HEK293T (cell line): ENCODE measurements at regions not wholly inside any gene's neighbourhood (a gene's known extent, or its start where the extent isn't known, plus 50 kb on each side); places are given as distances from the start of the nearest gene placed in this dataset.

ENCODE experiments used
- ELF4 ChIP-seq: fragments of 450-650 bp; IDR thresholded peaks from 2 replicates; pipeline ENCODE4 v1.6.1; 2017; ENCODE audit warnings: antibody characterized with exemption
- FOXA1 ChIP-seq: fragments of 450-650 bp; IDR thresholded peaks from 2 replicates; pipeline ENCODE4 v1.6.1; 2016; ENCODE audit warnings: mild to moderate bottlenecking
- FOXM1 ChIP-seq: fragments of 450-650 bp; IDR thresholded peaks from 2 replicates; pipeline ENCODE4 v1.6.1; 2017; ENCODE audit warnings: mild to moderate bottlenecking, borderline replicate concordance
- LEF1 ChIP-seq: fragments of 450-650 bp; IDR thresholded peaks from 2 replicates; pipeline ENCODE4 v1.6.1; 2017; ENCODE audit warnings: mild to moderate bottlenecking, borderline replicate concordance
- NFRKB ChIP-seq: fragments of 450-650 bp; IDR thresholded peaks from 2 replicates; pipeline ENCODE4 v1.6.1; 2016; ENCODE audit warnings: mild to moderate bottlenecking, moderate library complexity
- SP1 ChIP-seq: fragments of 450-650 bp; IDR thresholded peaks from 2 replicates; pipeline ENCODE4 v1.6.1; 2017
- SUZ12 ChIP-seq: fragments of 450-650 bp; IDR thresholded peaks from 2 replicates; pipeline ENCODE4 v1.6.1; 2016; ENCODE audit warnings: mild to moderate bottlenecking
- TARDBP ChIP-seq: fragments of 450-650 bp; IDR thresholded peaks from 2 replicates; pipeline ENCODE4 v1.6.1; 2016
- ZNF384 ChIP-seq: fragments of 450-650 bp; IDR thresholded peaks from 2 replicates; pipeline ENCODE4 v1.6.1; 2016
- TF ChIP-seq, protein P1 (sequence below): fragments of 450-650 bp; IDR thresholded peaks from 2 replicates; pipeline ENCODE4 v1.6.1; 2016

DNA sequence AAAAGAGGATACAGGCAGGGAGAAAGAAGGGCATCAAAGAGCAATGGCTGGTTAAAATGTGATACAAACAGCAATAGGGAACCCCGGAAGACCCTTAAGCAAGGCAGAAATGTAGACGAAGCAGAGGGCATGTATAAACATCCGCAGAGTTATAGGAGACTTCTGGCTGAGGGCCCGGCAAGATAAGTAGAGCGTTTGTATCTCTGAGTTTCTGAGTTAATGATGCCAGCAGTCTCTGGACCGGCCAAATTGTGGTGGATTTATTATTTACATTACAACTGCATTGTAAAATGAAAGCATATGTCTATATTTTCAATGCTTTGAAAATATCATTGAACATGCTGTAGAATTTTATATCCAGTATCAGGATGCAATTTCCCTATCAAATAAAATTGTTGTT is 148.0 kb upstream of the KCTD1 start:
- TF ChIP-seq ZNF384 (no peak), SP1 (no peak), FOXA1 (no peak), TARDBP (no peak), SUZ12 (no peak), ELF4 (no peak), FOXM1 (no peak), LEF1 (no peak), NFRKB (no peak)
- TF ChIP-seq, protein P1, sequence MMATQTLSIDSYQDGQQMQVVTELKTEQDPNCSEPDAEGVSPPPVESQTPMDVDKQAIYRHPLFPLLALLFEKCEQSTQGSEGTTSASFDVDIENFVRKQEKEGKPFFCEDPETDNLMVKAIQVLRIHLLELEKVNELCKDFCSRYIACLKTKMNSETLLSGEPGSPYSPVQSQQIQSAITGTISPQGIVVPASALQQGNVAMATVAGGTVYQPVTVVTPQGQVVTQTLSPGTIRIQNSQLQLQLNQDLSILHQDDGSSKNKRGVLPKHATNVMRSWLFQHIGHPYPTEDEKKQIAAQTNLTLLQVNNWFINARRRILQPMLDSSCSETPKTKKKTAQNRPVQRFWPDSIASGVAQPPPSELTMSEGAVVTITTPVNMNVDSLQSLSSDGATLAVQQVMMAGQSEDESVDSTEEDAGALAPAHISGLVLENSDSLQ: no peak
